HL-60 (cell line): ENCODE measurements at regions not wholly inside any gene's neighbourhood (a gene's known extent, or its start where the extent isn't known, plus 50 kb on each side); places are given as distances from the start of the nearest gene placed in this dataset.

Source experiments
- DNase-seq, 2 experiments: peaks; one replicate each; pipeline ENCODE4 v3.0.0-alpha.2; 2010 to 2020; ENCODE audit warnings: low read depth in 1 of 2, low spot score in 1 of 2
- H3K27ac ChIP-seq: fragments of 250-450 bp; sonication (Bioruptor Pico); replicated peaks from 2 replicates; pipeline ENCODE4 v1.5.1; 2020; ENCODE audit warnings: mild to moderate bottlenecking, moderate library complexity
- H3K27me3 ChIP-seq: fragments of 250-450 bp; sonication (Bioruptor Pico); 2 replicates; pipeline ENCODE4 v1.5.1; 2021; ENCODE audit warnings: mild to moderate bottlenecking, moderate library complexity; ENCODE audit not compliant: insufficient read depth, poor library complexity, severe bottlenecking
- H3K4me3 ChIP-seq: replicated peaks from 2 replicates; pipeline ENCODE4 v1.5.1; 2011; ENCODE audit warnings: mild to moderate bottlenecking, control low read depth, low read length; ENCODE audit not compliant: insufficient read depth
- CTCF ChIP-seq: IDR thresholded peaks from one replicate; pipeline ENCODE4 v1.5.1; 2011; ENCODE audit warnings: low read length, control low read depth, inconsistent platforms; ENCODE audit not compliant: insufficient read depth
- GABPA ChIP-seq: IDR thresholded peaks from 2 replicates; pipeline ENCODE4 v1.6.1; 2012; ENCODE audit warnings: low read depth
- POLR2AphosphoS5 ChIP-seq: IDR thresholded peaks from 2 replicates; pipeline ENCODE4 v1.6.1; 2012; ENCODE audit warnings: low read depth
- REST ChIP-seq: IDR thresholded peaks from 2 replicates; pipeline ENCODE4 v1.6.1; 2012; ENCODE audit warnings: low read depth; ENCODE audit not compliant: insufficient replicate concordance
- SPI1 ChIP-seq: IDR thresholded peaks from 2 replicates; pipeline ENCODE4 v1.6.1; 2012; ENCODE audit warnings: low read depth, mild to moderate bottlenecking, borderline replicate concordance

- TF ChIP-seq SPI1: no peak; the same call in 1 of the 2 replicates
- no peak for TF ChIP-seq REST
- TF ChIP-seq POLR2AphosphoS5: no peak
- no peak for TF ChIP-seq CTCF
- no peak for TF ChIP-seq GABPA
- Histone ChIP-seq H3K4me3 (no peak overlapping the region), H3K27me3 (no peaks in the 10 kb centered on the region), H3K27ac (no peak overlapping the region)
- DNase-seq: no peak
Measured at GRCh38 chr2:221312634-221313033, 259.5 kb downstream of the EPHA4 start.

- H3K4me3 ChIP-seq: no peak overlapping the region
- no peak for TF ChIP-seq POLR2AphosphoS5
- TF ChIP-seq REST: no peak
- no peak for TF ChIP-seq SPI1
- no peak for TF ChIP-seq CTCF
- TF ChIP-seq GABPA: no peak
- DNase-seq: no peak
- H3K27ac ChIP-seq: no peak overlapping the region
- H3K27me3 ChIP-seq: no peaks in the 10 kb centered on the region
Measured at GRCh38 chr2:221314786-221315185, 257.3 kb downstream of the EPHA4 start.

- TF ChIP-seq CTCF: no peak
- no peak for TF ChIP-seq POLR2AphosphoS5
- no peak for TF ChIP-seq REST
- TF ChIP-seq GABPA: no peak
- no peak for TF ChIP-seq SPI1
- DNase-seq: no peak
- no peak overlapping the region for H3K27ac ChIP-seq
- H3K27me3 ChIP-seq: no peaks in the 10 kb centered on the region
- no peak overlapping the region for H3K4me3 ChIP-seq
Measured at GRCh38 chr2:221318376-221319130, 253.6 kb downstream of the EPHA4 start.
